WTC11 (cell line): ENCODE measurements at regions not wholly inside any gene's neighbourhood (a gene's known extent, or its start where the extent isn't known, plus 50 kb on each side); places are given as distances from the start of the nearest gene placed in this dataset.

Experiments
- CREM ChIP-seq: sonication (generic); formaldehyde crosslinking; IDR thresholded peaks from 2 replicates; pipeline ENCODE4 v1.8.1; 2022; ENCODE audit warnings: mild to moderate bottlenecking, missing genetic modification reagents, moderate library complexity
- HMGA2 ChIP-seq: fragments of 250-450 bp; sonication (Bioruptor Pico); IDR thresholded peaks from 2 replicates; pipeline ENCODE4 v1.4.0; 2021; ENCODE audit warnings: mild to moderate bottlenecking, moderate library complexity
- KAT7 ChIP-seq: sonication (generic); formaldehyde crosslinking; IDR thresholded peaks from 2 replicates; pipeline ENCODE4 v1.8.1; 2023; ENCODE audit warnings: missing genetic modification reagents, mild to moderate bottlenecking, borderline replicate concordance
- NFE2L1 ChIP-seq: sonication (generic); formaldehyde crosslinking; IDR thresholded peaks from 2 replicates; pipeline ENCODE4 v1.8.1; 2023; ENCODE audit warnings: missing genetic modification reagents
- PRRX2 ChIP-seq: fragments of 250-450 bp; sonication (Bioruptor Pico); IDR thresholded peaks from 2 replicates; pipeline ENCODE4 v1.8.0; 2021; ENCODE audit warnings: mild to moderate bottlenecking
- SP1 ChIP-seq: sonication (generic); formaldehyde crosslinking; conservative IDR thresholded peaks from 2 replicates; pipeline ENCODE4 v1.8.1; 2022; ENCODE audit warnings: missing genetic modification reagents
- ZNF138 ChIP-seq: sonication (generic); formaldehyde crosslinking; conservative IDR thresholded peaks from 2 replicates; pipeline ENCODE4 v1.8.1; 2022; ENCODE audit warnings: mild to moderate bottlenecking, moderate library complexity, missing genetic modification reagents
- TF ChIP-seq, protein P1 (sequence below): fragments of 200-600 bp; IDR thresholded peaks from 2 replicates; pipeline ENCODE4 v1.8.0; 2022; ENCODE audit warnings: antibody characterized with exemption
- TF ChIP-seq, protein P2 (sequence below): sonication (generic); formaldehyde crosslinking; IDR thresholded peaks from 2 replicates; pipeline ENCODE4 v1.8.1; 2023; ENCODE audit warnings: mild to moderate bottlenecking, missing genetic modification reagents, borderline replicate concordance

DNA sequence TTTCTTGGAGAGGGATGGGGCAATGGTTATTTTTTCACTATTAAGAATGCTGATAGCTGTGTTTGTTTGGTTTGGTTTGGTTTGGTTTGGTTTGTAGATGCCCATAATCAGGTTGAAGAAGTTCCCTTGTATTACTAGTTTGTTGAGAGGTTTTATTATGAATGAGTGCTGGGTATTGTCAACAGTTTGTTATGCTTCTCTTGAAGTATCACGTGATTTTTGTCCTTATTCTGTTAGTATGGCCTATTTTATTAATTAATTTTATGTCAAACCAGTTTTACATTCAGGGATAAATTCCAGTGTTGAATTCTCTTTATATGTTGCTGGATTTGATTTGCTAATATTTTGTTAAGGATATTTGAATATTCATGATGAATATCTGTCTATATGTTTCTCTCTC, 449.8 kb upstream of the NWD2 start:
- no peak for TF ChIP-seq ZNF138 (CRISPR knock-in tag)
- TF ChIP-seq, protein P1, sequence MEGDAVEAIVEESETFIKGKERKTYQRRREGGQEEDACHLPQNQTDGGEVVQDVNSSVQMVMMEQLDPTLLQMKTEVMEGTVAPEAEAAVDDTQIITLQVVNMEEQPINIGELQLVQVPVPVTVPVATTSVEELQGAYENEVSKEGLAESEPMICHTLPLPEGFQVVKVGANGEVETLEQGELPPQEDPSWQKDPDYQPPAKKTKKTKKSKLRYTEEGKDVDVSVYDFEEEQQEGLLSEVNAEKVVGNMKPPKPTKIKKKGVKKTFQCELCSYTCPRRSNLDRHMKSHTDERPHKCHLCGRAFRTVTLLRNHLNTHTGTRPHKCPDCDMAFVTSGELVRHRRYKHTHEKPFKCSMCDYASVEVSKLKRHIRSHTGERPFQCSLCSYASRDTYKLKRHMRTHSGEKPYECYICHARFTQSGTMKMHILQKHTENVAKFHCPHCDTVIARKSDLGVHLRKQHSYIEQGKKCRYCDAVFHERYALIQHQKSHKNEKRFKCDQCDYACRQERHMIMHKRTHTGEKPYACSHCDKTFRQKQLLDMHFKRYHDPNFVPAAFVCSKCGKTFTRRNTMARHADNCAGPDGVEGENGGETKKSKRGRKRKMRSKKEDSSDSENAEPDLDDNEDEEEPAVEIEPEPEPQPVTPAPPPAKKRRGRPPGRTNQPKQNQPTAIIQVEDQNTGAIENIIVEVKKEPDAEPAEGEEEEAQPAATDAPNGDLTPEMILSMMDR: no peak
- no peak for TF ChIP-seq NFE2L1
- no peak for TF ChIP-seq PRRX2 (CRISPR knock-in tag)
- TF ChIP-seq, protein P2, sequence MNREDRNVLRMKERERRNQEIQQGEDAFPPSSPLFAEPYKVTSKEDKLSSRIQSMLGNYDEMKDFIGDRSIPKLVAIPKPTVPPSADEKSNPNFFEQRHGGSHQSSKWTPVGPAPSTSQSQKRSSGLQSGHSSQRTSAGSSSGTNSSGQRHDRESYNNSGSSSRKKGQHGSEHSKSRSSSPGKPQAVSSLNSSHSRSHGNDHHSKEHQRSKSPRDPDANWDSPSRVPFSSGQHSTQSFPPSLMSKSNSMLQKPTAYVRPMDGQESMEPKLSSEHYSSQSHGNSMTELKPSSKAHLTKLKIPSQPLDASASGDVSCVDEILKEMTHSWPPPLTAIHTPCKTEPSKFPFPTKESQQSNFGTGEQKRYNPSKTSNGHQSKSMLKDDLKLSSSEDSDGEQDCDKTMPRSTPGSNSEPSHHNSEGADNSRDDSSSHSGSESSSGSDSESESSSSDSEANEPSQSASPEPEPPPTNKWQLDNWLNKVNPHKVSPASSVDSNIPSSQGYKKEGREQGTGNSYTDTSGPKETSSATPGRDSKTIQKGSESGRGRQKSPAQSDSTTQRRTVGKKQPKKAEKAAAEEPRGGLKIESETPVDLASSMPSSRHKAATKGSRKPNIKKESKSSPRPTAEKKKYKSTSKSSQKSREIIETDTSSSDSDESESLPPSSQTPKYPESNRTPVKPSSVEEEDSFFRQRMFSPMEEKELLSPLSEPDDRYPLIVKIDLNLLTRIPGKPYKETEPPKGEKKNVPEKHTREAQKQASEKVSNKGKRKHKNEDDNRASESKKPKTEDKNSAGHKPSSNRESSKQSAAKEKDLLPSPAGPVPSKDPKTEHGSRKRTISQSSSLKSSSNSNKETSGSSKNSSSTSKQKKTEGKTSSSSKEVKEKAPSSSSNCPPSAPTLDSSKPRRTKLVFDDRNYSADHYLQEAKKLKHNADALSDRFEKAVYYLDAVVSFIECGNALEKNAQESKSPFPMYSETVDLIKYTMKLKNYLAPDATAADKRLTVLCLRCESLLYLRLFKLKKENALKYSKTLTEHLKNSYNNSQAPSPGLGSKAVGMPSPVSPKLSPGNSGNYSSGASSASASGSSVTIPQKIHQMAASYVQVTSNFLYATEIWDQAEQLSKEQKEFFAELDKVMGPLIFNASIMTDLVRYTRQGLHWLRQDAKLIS (CRISPR knock-in tag): no peak
- no peak for TF ChIP-seq HMGA2 (CRISPR knock-in tag)
- TF ChIP-seq SP1 (CRISPR knock-in tag): no peak
- no peak for TF ChIP-seq KAT7
- TF ChIP-seq CREM (CRISPR knock-in tag): no peak
